OCI-LY7 (cell line): ENCODE measurements at regions not wholly inside any gene's neighbourhood (a gene's known extent, or its start where the extent isn't known, plus 50 kb on each side); places are given as distances from the start of the nearest gene placed in this dataset.

Source experiments
- CTCF ChIP-seq: fragments of 200-600 bp; sonication (generic); conservative IDR thresholded peaks from 2 replicates; pipeline ENCODE4 v1.5.1; 2014; ENCODE audit warnings: mild to moderate bottlenecking, antibody characterized with exemption, low read length, moderate library complexity, mixed read lengths
- EZH2phosphoT487 ChIP-seq: fragments of 200-600 bp; sonication (generic); IDR thresholded peaks from 2 replicates; pipeline ENCODE4 v1.6.1; 2018; ENCODE audit warnings: low read depth, borderline replicate concordance, mild to moderate bottlenecking, mixed run types, antibody characterized with exemption, low read length, moderate library complexity, mixed read lengths

DNA sequence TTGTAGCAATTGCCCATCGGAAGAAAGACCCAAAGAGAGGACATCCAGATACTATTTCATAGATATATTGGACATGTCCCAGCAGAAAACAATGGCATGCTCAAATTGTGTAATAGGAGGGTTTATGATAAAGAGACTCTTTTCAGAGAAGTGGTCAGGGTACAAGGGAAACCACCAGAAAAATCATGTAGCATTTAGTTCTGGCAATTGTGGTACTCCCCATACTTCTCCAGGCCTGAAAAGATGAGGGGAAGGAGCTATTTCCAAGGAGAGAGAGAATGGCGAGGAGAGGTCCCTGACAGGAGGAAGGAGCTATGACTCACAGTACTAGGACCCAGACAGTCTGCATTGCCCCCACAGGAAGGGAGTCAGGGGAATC lies 68.4 kb upstream of the ADO start:
- TF ChIP-seq CTCF (no peak), EZH2phosphoT487 (no peak)
